AG08396 (cell line): ENCODE measurements at regions not wholly inside any gene's neighbourhood (a gene's known extent, or its start where the extent isn't known, plus 50 kb on each side); places are given as distances from the start of the nearest gene placed in this dataset.
"Not testable (repeated sequence)": the region's sequence is repeated elsewhere in the genome, so short reads cannot be mapped to it uniquely, and the experiment has no call there.

Source experiments
- DNase-seq: peaks from one replicate; pipeline ENCODE4 v3.0.0; 2012; ENCODE audit warnings: low spot score, mixed read lengths

DNA sequence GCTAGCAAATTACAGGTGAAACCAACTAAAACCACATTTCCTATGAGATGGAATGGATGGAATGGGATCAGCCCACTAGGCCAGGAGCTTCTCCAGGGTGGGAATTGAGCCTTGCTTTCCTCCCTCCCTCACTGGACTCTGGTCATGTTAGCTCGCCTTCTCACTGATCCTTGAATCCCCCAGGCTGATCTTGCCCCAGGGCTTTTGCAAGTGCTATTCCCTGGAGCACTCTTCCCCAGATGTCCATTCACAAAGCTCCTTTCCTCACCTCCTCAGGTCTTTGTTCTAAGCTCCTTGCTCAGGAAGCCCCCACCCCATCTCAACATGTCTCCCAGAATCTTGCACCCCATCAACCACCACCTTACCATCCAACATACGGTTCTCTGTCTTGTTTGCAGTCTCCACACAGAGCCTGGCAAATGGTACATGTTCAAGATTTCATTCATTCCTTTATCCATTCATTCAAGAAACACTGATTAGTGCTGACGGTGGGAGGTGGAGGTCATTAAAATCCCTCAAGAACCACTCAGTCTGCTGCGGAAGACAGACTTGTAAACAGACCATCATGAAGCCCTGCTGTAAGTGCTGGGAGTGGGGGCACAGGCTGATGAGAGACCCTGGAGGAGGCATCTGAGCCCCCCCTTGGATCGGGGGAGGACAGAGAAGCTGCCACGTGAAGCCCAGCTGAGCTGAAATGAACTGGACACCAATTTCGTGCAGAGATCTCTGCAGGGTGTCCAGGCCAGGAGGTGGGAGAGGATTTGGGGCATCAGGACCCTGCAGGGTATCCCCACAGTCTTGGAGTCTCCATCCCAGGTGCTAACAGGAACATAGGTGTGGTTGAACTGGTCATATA is 141.7 kb downstream of the BARX1 start:
- no peak for DNase-seq

DNA sequence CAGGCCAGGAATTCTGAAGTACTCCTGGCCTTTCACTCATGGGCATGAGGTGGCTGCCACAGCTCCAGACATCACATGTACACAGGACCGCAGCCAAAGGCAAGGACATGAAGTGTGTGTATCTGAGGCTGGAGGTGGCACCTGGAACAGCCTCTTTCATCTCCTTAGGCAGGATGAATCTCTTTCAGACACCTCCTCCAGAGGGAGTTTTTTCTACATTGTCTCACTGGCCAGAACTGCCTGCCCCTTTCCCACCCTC is 142.8 kb downstream of the BARX1 start:
- no peak for DNase-seq

DNA sequence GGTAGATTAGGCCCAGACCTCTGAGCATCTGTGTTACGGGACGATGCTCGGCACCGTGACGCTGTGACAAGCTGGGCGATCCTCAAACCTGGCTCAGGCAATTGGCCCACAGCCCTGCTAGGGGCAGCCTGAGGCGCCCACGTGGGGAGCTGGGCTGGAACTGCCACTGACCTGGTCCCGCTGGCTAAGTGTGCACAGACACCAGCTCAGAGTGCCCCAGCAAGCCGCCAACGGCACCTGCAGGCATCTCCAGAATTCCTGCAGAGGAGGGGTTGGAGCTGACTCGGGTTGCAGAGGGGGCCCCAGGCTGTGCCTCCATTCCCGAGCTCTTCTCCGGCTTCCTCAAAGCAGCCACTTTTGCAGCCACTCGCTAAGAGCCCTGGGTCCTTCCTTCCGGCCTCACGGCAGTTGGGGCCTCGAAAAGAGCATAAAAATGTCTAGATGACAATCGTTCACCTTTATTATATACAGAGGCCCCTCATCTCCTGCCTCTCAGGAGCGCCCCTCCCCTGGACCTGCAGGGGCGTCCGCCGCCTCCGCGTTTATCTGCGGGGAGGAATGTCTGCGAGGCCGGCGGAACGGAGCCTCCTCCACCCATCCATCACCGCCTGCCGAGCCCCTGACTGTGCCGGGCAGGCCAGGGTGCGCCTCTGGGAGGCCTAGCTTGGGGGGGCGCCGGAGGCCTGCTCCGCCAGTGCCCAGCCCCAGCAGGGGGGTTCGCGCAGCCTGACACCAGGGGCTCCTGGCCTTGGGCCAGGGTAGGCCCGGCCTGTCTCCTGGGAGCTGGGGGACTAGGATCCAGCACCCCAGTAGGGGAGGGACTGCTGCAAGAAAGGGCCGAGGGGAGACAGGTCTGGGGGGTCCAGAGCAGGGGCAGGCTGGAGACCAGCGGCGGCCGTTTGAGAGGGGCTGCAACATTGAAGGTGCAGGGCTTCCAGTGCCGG is 144.9 kb downstream of the BARX1 start:
- no peak for DNase-seq

DNA sequence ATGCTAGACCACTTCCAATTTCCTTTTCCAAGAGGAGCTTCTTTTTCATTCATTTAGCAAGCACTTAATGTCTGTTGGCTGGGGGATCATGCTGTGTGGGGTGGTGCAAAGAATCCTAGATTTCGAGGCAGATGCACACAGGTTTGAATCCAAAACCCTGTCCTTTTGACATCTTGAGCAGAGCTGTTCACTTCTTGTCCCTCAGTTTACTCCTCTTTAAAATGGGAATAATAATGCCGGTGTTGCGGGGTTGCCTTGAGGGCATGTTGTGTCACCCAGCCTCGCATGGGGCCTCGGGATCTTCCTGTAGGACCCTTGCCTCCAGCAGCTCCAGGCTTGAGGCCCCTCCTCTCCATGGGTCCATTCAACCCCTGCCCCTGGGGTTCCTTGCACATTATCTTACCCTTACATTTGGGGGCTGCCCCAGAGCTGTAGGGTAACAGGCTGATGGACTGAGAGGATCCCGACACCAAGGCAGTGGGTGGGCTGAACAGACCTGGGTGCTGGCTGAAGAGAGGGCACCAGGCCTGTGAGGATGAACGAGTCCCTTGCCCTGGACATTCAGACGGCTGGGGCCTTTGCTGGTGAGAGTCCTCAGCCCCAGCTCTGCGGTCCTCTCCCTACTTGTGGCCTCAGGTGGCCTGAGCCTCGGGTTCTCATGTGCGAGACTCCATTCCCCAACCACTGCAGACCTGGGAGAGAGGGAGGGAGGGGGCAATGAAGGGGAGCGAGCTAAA is 145.8 kb downstream of the BARX1 start:
- DNase-seq: no peak

DNA sequence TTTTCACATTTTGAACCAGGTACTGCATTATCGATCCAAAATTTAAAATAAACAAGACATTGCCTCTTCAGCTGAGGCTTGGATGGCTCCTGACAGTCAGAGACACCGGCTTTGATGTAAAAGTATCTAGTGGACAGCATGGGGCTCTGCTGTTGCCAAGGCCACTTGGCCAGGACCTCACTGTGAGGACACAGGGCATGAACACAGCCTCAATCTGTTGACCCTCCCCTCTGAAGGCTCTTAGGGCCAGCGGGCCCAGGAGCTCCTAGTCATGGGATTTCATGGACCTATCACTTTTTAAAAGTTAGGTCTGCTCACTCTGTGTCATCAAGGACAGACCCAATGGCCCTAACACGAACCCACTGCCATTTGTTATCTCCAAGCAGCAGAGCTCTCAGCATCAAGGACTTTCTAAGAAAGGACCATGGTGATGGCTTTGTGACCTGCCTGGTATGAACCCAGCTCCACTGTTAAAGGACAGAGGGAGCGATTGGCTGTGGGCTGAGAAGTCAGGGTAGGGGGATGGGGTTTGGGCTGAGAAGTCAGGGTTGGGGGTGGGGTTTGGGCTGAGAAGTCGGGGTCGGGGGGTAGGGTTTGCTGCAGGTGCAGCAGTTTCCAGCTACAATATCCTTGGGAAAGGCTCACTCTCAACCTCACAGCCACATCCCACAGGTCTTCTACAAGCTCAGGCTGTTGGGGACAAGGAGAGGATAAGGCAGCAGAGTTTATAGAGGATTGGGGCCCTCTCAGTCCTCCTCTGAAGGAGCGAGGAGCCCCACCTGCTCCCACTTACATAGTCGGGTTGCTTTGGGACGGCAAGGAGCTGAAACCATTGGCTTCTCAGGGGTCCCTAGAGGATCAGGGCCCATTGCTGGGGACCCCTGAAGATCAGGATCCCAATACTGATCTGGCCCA is 146.8 kb downstream of the BARX1 start:
- no peak for DNase-seq

DNA sequence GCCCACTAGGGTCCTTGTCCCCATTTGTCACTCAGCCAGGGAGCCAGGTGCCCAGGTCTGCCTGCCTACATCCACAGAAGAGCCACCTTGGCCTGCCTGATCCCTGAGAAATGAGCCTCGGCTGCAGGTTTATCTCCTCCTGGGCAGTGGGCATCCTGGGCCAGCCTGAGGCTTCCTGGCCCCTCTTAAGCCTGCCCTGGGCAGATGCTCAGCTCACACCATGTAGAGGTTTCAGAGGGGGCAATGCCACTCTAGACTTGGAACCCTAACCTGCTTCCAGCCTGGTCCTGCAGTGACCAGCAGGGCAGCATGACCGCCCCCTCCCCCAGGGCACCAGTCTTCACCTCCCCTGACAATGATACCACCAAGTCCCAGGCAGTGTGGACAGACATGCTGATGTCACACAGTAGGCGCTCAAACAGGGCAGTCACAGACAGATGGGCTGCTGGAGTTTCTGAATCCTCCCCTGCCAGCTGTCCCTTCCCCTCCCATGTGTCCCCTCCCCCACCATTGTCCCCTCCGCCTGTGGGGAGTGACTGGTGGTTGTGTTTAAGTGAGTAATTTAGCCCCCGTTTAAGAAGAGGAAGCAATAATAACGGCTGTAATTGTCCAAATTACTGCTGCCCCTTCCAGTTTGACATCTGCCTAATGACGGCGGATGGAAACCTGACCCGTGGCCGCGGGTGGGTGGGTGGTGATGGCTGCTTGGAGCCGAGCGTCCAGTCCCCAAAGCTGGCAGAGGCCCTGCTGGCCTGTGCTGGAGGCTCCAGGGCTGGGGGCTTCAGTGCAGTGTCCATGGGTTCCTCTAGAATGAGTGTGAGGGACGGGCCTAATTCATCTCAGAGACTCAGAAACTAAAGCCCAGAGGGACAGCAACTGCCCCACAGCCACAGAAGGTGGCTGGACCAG is 147.7 kb downstream of the BARX1 start:
- no peak for DNase-seq

DNA sequence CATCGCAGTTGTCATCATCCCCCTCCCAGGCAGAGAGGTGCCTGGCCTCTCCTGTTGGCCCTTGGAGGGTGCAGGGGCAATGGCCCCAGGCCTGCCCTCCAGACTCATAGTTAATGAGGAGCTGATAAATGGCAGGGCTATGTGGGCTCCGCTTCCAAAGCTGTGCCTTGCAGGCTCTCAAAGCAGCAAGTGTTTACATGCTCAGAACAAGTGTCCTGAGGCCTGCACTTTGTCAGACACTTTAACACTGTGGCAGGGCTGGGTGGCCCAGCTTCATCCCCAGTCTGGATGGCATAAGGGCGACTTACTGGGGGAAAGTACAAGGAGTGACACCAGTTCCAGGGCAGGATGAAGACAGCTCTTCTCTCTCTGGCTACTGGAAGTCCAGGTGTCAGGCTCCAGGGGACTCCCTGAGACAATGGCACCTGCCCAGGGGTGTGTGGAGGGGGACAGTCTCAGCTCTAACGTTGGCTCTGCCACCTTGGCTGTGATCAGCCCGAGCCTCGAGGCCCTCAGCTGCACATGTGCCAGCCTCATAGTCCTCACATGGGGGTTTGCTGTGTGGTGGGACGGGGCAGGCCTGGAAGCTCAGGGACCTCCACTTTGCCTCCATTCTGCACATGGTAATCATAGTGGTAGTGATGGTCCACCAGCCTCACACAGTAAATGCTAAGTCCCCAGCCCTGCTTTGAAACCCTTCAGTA is 153.4 kb downstream of the BARX1 start:
- no peak for DNase-seq

DNA sequence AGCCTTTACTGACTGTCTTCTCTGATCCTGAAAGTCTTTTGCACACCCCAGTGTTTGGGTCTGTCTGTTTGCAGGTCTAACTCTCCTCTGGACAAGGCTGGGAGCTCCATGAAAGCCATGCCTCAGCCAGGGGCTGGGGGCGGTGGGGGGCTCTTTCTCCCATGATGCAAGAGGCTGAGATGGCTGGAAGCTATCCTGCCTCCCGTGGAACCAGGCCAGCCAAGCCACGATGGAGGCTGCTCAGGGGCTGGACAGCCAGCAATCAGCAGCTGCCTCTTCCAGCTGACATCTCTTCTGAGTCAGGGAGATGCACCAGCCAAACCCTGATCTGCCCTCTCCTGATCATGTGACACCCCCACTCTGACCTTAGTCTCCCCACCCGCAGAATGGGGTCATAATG is 154.0 kb downstream of the BARX1 start:
- DNase-seq: no peak

DNA sequence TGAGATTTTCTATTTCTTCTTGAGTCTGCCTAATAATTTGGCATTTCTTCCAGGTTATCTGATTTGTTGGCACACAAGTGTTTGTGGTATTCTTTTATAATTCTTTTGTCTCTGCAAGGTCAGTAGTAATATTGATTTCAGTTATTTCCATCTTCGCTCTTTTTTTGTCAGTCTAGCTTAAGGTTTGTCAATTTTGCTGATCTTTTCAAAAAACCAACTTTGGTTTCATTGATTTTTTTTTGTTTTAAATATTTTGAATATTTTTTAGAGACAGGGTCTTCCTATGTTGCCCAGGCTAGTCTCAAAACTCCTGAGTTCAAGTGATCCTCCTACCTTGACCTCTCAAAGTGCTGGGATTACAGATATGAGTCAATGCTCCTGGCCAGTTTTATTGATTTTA is 162.8 kb downstream of the BARX1 start:
- no peak for DNase-seq

DNA sequence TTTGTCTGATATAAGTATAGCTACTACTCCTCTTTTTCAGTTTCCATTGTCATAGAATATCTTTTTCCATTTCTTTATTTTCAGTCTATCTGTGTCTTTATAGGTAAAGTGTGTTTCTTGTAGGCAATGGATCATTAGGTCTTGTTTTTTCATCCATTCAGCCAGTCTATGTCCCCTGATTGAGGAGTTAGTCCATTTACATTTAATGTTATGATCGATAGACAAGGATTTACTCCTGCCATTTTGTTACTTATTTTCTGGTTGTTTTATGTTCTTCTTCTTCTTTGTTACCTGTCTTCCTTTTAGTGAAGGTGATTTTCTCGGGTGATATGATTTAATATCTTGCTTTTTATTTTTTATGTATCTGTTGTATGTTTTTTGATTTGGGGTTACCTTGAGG is 169.0 kb downstream of the BARX1 start:
- no peak for DNase-seq

DNA sequence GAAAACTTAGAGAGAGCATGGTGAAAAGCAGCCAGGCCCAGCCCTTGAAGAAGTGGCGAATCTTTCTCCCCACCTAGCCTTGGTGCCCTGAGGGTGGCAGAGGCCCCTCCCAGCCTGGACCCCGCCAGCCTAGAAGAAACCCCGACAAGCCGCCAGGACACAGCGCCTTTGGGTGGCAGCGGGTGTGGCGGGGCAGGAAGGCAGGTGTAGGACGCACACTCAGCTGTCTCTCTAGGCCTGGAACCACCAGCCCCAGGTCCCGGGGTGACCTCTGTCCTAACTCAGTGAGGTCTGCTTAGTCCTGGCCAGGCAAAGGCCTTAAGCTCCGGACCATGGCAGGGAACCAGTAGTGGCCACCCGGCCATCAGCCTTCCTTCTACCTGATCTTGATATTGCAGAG is 178.3 kb downstream of the BARX1 start:
- no peak for DNase-seq

DNA sequence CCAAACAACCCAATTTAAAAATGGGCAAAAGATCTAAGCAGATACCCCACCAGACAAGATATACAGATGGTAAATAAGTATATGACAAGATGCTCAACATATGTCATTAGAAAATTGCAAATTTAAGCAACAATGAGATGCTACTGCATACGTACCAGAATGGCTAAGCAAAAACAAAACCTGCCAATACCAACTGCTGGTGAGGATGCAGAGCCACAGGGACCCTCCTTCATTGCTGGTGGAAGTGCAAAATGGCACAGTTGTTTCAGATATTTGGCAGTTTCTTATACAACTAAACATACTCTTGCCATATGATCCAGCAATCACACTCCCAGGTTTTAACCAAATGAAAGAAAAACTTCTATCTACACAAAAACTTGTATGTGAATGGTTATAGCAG is 178.9 kb downstream of the BARX1 start:
- DNase-seq: no peak

DNA sequence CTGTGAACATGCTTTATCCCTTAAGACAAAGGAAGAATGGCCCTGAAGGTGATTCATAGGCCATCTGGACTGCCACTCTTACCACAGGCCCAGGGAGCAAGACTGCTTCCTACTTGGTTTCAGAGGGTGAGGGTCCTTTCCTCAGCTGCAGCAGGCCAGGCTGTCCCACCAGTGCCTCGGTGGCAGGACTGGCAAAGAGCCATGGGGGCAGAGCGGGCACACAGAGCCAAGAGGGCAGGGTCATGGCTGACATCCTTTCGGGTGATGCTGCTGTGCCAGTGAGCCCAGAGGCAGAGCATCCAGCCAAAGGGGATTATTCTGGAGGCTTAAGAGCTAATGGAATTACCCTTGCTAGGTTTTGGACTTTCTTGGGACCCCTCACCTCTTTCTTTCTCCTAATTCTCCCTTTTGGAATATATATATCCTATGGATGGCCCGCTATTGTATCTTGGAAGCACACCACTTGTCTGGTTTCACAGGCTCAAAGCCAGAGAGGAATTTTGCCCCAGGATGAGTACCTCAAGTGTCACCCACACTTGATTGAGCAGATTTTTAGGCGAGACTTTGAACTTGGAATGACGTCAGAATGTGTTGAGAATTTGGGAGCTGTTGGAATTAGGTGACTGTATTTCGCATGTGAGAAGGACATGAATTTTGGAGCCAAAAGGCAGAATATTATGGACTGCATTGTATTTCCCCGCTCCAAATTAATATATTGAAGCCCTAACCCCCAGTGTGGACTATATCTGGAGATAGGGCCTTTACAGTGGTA is 180.6 kb downstream of the BARX1 start:
- DNase-seq: no peak

DNA sequence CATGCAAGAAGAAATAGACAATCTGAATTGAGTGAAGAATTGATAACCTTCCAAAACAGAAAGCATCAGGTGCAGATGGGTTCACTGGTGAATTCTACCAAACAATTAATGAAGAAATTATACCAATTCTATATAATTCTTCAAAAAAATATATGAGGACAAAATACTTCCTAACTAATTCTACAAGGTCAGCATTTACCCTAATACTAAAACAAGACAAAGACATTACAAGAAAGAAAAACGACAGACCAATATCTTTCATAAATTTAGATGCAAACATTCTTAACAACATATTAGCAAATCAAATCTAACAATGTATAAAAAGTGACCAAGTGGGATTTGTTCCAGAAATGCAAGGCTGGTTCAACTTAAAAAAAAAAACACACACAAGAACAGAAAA is 183.9 kb downstream of the BARX1 start:
- DNase-seq: no peak

DNA sequence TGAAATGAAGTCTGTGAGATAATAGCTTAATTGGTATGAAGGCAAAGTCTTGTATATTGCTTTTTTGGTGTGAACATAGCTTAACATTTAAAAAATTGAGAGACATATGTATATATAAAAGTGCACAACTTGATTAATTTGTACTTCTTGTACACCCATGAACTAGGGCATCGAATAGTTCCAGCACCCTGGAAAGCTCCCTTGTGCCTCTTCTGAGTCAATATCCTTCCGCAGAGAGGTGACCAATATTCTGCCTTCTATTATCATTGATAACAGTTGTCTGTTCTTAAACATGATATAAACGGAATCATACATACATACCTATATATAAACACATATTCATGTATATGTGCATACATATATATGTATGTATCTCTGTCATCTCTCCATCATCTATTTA is 185.4 kb downstream of the PHF2 start:
- DNase-seq: no peak

DNA sequence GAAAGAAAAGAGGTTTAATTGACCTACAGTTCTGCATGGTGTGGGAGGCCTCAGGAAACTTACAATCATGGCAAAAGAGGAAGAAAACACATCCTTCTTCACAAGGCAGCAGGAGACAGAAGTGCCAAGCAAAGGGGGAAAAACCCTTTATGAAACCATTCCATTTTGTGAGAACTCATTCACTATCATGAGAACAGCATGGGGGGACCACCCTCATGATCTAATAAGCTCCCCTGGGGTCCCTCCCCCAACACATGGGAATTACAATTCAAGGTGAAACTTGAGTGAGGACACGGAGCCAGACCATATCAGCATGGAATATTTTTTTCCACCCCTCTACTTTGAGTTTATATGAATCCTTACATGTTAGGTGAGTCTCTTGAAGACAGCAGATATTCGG is 173.7 kb downstream of the PHF2 start:
- DNase-seq: no peak

DNA sequence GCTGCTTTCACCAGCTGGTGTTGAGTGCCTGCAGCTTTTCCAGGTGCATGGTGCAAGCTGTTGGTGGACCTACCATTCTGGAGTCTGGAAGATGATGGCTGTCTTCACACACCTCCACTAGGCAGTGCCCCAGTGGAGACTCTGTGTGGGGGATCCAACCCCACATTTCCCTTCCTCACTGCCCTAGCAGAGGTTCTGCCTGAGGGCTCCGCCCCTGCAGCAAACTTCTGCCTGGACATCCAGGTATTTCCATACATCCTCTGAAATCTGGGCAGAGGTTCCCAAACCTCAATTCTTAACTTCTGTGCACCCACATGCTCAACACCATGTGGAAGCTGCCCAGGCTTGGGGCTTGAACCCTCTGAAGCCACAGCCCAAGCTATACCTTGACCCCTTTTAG is 172.4 kb downstream of the PHF2 start:
- not testable (repeated sequence) for DNase-seq

DNA sequence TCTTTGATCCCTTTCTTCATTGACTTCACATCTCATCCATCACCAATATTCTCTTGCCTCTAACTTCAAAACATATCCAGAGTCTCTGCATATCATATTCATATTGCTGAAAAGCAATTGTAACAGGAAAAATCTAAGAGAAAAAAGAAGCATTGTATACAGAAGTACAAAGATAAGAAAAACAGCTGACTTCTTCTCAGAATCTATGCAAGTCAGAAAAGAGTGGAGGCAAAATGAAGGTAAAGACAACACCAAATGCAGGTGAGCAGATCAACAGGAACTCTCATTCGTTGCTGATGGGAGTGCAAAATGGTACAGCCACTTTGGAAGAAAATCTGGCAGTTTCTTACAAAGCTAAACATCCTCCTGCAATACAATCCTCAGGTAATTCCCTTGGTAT is 155.6 kb downstream of the PHF2 start:
- no peak for DNase-seq

DNA sequence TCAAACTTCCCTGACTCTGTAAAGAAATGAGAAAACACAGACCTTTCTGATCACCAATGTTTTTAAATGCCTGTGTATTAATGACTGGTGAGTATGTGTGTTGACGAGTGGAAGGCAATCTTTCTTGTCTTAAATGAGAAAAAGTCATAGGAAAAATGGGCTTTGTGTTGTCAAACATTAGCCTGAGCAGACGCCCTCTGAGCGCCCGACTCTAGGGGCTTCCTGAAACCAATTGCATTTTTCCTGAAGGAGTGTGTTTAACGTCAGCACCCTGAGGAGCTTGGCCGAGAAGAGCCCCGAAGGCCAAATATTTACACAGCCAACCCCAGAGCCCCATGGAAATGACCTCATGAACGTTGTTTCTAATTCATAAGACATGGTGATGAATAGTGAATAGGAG is 154.3 kb downstream of the PHF2 start:
- no peak for DNase-seq
